ENCODE measurements at regions not wholly inside any gene's neighbourhood (a gene's known extent, or its start where the extent isn't known, plus 50 kb on each side); places are given as distances from the start of the nearest gene placed in this dataset.
"Not testable (repeated sequence)": the region's sequence is repeated elsewhere in the genome, so short reads cannot be mapped to it uniquely, and the experiment has no call there.

GRCh38 chr4:123674762-123675465 is 278.3 kb downstream of the SPRY1 start:
- DNase-seq (ENCODE audit: low spot score) = no peak

DNA sequence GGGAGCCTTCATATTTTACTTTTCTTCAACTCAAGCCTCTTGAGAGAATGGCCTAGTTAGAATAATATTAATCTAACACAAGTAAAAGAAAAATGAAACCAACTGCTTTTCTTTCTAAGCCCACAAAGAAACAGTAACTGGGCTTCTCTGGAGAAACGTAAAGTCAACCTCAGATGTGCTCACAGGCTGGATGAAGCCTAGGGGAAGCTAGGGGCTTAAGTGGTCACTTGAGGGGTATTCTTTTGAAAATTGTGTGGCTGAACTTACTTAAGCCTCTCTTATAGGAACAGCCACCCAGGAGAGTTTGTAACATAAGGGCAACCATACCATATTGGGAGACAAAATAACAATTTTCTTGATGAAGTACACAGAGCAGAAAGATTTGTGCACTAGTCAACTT is 279.0 kb downstream of the SPRY1 start:
- no peak for DNase-seq (ENCODE audit: low spot score)

- DNase-seq (ENCODE audit: low spot score) = no peak
Observed at GRCh38 chr4:123676071-123676889, 279.7 kb downstream of the SPRY1 start.

- DNase-seq (ENCODE audit: low spot score) = no peak
Observed at GRCh38 chr4:123676890-123677229, 280.3 kb downstream of the SPRY1 start.

GRCh38 chr4:123682931-123683330 is 286.3 kb downstream of the SPRY1 start:
- no peak for DNase-seq (ENCODE audit: low spot score)

DNA sequence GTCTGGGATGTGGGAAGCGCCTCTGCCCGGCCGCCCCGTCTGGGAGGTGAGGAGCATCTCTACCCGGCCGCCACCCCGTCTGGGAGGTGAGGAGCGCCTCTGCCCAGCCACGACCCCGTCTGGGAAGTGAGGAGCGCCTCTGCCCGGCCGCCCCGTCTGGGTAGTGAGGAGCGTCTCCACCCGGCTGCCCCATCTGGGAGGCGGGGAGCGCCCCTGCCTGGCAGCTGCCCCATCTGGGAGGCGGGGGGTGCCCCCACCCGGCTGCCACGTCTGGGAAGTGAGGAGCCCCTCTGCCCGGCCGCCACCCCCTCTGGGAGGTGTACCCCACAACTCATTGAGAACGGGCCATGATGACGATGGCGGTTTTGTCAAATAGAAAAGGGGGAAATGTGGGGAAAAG is 288.3 kb downstream of the SPRY1 start:
- DNase-seq (ENCODE audit: low spot score) = not testable (repeated sequence)

- not testable (repeated sequence) for DNase-seq (ENCODE audit: low spot score)
Observed at GRCh38 chr4:123695531-123695930, 298.9 kb downstream of the SPRY1 start.

DNA sequence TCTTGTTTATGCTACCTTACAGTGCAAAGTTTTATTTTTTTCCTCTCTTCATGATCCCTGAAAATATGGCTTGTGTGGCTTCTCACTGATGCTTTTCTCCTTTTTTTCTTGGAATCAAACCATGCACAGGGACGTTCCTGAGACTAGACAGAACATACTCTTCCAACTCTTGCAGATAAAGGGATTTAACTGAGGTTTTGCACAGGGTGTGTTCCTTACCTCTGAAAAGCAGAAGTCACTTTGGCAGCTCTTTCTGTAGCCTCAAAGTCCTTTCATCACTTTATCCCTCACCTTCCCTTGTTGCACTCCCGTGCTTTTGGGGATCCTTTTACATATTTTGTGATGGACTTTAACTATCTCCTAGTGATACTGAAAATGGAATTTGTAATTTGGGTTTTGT is 300.1 kb downstream of the SPRY1 start:
- no peak for DNase-seq (ENCODE audit: low spot score)

- no peak for DNase-seq (ENCODE audit: low spot score)
Observed at GRCh38 chr4:123698556-123698955, 302.0 kb downstream of the SPRY1 start.

DNA sequence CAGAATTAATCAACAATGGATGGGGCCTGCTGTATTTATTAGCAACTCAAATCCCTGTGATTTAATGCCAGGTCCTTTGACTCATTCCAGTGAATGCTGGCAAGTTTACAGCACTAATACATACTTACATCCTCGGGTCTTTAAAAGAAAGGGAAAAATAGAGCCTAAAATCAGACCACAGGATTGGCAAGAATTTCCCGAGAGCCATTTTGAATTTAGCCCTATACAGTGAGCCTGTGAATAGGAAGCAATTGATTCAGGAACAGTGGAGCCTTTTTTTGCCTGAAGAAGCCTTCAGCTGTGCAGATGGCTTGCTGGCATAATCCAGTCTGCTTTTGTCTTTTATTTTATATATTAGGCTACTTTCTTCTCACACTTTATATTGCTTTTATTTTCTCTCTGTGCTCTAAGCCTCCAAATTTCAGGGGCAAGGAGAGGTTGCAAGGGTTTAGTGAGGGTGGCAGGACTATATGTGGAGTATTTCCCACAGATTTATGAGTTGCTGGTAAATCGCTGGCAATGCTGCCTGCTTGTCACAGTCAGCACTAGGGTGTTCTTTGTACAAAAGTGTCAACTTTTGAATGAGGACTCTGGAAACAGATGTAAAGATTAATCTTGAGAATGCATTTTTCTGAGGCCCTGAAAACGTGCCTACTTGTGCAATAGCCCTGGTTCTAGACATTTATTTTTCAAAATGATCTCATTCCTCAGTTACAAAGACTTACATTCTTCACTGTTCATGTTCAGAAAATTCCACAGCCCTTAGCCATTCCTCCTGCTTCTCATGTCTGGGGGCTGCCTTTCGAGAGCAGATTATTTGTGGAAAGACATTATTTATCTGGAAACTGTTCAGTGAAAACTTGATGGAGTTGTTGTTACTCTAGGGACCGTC is 303.5 kb downstream of the SPRY1 start:
- no peak for DNase-seq (ENCODE audit: low spot score)

GRCh38 chr4:123701131-123701575 is 304.6 kb downstream of the SPRY1 start:
- no peak for DNase-seq (ENCODE audit: low spot score)

DNA sequence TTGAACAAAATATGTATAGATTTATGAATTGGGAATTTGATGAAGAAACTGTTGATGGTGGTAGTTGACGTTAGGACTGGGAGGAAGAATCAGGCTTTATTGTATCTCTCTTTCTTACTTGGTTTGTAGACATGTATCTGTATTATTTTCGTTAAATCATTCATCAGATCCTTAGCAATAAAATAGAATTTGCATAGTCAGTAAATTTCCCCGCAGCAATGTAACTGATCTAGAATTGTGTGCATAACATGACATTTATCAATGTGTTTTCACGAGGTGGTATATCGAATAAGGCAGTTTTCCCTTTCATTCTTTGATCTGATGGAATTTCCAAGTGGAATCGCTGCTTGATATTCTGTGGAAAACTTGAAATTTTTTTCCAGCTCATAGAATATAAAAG is 308.8 kb downstream of the SPRY1 start:
- no peak for DNase-seq (ENCODE audit: low spot score)

GRCh38 chr4:123706973-123707372 is 310.4 kb downstream of the SPRY1 start:
- DNase-seq (ENCODE audit: low spot score) = no peak

GRCh38 chr4:123708902-123709301 is 312.3 kb downstream of the SPRY1 start:
- DNase-seq (ENCODE audit: low spot score) = no peak

DNA sequence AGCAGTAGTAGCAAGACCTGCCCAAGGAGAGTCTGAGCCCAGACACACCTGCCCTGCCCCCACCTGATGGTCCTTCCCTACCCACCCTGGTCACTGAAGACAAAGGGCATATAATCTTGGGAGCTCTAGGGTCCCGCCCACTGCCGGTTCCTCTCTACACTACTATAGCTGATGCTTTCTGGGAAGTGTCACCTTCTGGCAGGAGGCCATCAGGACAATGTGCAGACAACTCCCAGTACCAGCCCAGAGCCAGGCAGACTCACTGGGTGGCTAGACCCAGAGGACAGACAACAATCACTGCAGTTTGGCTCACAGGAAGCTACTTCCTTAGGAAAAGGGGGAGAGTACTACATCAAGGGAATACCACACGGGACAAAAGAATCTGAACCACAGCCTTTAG is 312.7 kb downstream of the SPRY1 start:
- DNase-seq (ENCODE audit: low spot score) = no peak

DNA sequence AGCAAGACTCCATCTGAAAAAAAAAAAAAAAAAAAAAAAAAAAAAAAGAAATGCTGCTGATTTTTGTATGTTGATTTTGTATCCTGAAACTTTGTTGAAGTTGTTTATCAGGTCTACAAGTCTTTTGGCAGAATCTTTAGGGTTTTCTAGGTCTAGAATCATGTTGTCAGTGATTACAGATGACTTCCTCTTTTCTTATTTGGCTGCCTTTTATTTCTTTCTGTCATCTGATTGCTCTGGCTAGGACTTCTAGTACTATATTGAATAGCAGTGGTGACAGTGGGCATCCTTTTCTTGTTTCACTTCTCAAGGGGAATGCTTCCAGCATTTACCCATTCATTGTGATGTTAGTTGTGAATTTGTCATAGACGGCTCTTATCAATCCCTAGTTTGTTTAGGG is 334.4 kb downstream of the SPRY1 start:
- DNase-seq (ENCODE audit: low spot score) = no peak

- DNase-seq (ENCODE audit: low spot score) = no peak
Observed at GRCh38 chr4:123737156-123737555, 340.6 kb downstream of the SPRY1 start.

- DNase-seq (ENCODE audit: low spot score) = no peak
Observed at GRCh38 chr4:123739806-123740205, 343.2 kb downstream of the SPRY1 start.

DNA sequence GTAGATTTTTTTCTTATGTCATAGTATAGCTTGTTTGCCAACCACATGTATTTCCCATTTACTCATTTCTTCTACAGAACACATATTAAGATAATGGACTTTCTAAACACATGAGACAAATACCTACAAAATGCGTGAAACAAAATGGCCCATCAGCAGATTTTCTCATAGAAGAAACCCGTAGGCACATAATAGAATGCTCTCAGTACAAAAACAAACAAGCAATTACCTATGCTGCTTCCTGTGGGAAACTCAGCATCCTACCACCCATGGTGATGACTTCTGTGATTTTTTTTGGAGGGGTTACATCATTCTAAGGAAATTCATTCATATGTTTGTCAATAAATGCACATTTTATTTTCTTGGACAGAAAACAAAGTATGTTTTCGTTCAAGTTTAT is 343.6 kb downstream of the SPRY1 start:
- DNase-seq (ENCODE audit: low spot score) = no peak

GRCh38 chr4:123741906-123742305 is 345.3 kb downstream of the SPRY1 start:
- DNase-seq (ENCODE audit: low spot score) = no peak

DNA sequence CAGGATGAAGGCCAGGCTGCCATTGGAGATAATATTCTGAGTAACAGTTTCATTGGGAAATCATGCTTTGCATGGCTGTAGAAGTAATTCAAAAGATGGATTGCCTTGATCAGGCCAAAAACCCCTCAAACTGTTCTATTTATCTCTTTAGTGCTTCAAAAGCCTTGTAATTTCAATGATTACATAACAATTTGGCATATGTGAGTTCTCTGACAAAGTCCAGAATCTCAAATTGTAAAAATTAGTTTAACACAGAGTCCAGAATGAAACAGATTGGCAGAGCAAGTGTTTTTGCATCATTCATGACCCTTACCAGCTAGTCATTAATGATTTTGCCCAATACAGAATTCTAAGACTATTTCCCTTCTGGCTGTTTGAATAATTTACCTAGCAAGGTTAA is 347.3 kb downstream of the SPRY1 start:
- no peak for DNase-seq (ENCODE audit: low spot score)

GRCh38 chr4:123744664-123745290 is 348.2 kb downstream of the SPRY1 start:
- no peak for DNase-seq (ENCODE audit: low spot score)

Measured in NAMALWA (cell line).